ENCODE measurements at regions not wholly inside any gene's neighbourhood (a gene's known extent, or its start where the extent isn't known, plus 50 kb on each side); places are given as distances from the start of the nearest gene placed in this dataset.

DNA sequence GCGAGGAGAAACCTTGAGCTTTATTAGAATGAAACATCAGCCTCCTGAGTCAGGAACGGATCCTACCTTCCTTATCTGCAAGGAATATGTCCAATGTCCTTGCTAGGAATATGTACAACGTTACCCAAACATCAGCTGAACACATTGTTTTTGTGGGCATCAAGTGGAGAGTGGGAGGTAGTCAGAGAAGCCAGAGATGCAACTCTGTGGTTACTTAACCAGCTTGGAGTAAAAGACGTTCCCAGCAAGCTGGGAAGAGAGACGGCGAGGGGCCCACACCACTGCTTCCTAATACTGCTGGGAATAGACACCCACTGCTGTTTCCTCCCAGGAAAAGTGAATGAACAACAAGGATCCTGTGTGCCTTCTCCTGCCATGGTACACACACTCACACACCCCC, 64.3 kb downstream of the PABIR2 start:
- no peak for TF ChIP-seq POLR2AphosphoS5 (IDR thresholded peaks at IDR 0.05; ENCODE audit: low read depth, low read length)
- no peak for TF ChIP-seq FOXP2 (optimal IDR thresholded peaks at IDR 0.05; ENCODE audit: borderline replicate concordance, extremely low read depth, extremely low read length, insufficient read depth)
- TF ChIP-seq TAF1 (IDR thresholded peaks at IDR 0.05; ENCODE audit: borderline replicate concordance, insufficient read depth, low read length), result no peak
- TF ChIP-seq, protein P1, sequence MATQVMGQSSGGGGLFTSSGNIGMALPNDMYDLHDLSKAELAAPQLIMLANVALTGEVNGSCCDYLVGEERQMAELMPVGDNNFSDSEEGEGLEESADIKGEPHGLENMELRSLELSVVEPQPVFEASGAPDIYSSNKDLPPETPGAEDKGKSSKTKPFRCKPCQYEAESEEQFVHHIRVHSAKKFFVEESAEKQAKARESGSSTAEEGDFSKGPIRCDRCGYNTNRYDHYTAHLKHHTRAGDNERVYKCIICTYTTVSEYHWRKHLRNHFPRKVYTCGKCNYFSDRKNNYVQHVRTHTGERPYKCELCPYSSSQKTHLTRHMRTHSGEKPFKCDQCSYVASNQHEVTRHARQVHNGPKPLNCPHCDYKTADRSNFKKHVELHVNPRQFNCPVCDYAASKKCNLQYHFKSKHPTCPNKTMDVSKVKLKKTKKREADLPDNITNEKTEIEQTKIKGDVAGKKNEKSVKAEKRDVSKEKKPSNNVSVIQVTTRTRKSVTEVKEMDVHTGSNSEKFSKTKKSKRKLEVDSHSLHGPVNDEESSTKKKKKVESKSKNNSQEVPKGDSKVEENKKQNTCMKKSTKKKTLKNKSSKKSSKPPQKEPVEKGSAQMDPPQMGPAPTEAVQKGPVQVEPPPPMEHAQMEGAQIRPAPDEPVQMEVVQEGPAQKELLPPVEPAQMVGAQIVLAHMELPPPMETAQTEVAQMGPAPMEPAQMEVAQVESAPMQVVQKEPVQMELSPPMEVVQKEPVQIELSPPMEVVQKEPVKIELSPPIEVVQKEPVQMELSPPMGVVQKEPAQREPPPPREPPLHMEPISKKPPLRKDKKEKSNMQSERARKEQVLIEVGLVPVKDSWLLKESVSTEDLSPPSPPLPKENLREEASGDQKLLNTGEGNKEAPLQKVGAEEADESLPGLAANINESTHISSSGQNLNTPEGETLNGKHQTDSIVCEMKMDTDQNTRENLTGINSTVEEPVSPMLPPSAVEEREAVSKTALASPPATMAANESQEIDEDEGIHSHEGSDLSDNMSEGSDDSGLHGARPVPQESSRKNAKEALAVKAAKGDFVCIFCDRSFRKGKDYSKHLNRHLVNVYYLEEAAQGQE (IDR thresholded peaks at IDR 0.05; ENCODE audit: insufficient read depth in 1 of 2, low read depth in 2 of 2, low read length in 2 of 2), result no peak
- no peak for TF ChIP-seq SIN3A (IDR thresholded peaks at IDR 0.05; ENCODE audit: borderline replicate concordance, insufficient read depth, low read length)

- TF ChIP-seq TAF1 (IDR thresholded peaks at IDR 0.05; ENCODE audit: borderline replicate concordance, insufficient read depth, low read length) (no peak), SIN3A (IDR thresholded peaks at IDR 0.05; ENCODE audit: borderline replicate concordance, insufficient read depth, low read length) (no peak), POLR2AphosphoS5 (IDR thresholded peaks at IDR 0.05; ENCODE audit: low read depth, low read length) (no peak), FOXP2 (optimal IDR thresholded peaks at IDR 0.05; ENCODE audit: borderline replicate concordance, extremely low read depth, extremely low read length, insufficient read depth) (no peak)
- TF ChIP-seq, protein P1 (IDR thresholded peaks at IDR 0.05; ENCODE audit: insufficient read depth in 1 of 2, low read depth in 2 of 2, low read length in 2 of 2), result no peak
Observed at GRCh38 chrX:134732152-134732551, 64.9 kb downstream of the PABIR2 start.

GRCh38 chrX:134727363-134727762, 69.1 kb upstream of the PLAC1 start:
- TF ChIP-seq SIN3A (IDR thresholded peaks at IDR 0.05; ENCODE audit: borderline replicate concordance, insufficient read depth, low read length), result no peak
- no peak for TF ChIP-seq POLR2AphosphoS5 (IDR thresholded peaks at IDR 0.05; ENCODE audit: low read depth, low read length)
- TF ChIP-seq FOXP2 (optimal IDR thresholded peaks at IDR 0.05; ENCODE audit: borderline replicate concordance, extremely low read depth, extremely low read length, insufficient read depth), result no peak
- no peak for TF ChIP-seq TAF1 (IDR thresholded peaks at IDR 0.05; ENCODE audit: borderline replicate concordance, insufficient read depth, low read length)
- TF ChIP-seq, protein P1 (IDR thresholded peaks at IDR 0.05; ENCODE audit: insufficient read depth in 1 of 2, low read depth in 2 of 2, low read length in 2 of 2), result no peak

- TF ChIP-seq SIN3A (IDR thresholded peaks at IDR 0.05; ENCODE audit: borderline replicate concordance, insufficient read depth, low read length), result no peak
- TF ChIP-seq, protein P1 (IDR thresholded peaks at IDR 0.05; ENCODE audit: insufficient read depth in 1 of 2, low read depth in 2 of 2, low read length in 2 of 2), result no peak
- TF ChIP-seq POLR2AphosphoS5 (IDR thresholded peaks at IDR 0.05; ENCODE audit: low read depth, low read length), result no peak
- no peak for TF ChIP-seq TAF1 (IDR thresholded peaks at IDR 0.05; ENCODE audit: borderline replicate concordance, insufficient read depth, low read length)
- TF ChIP-seq FOXP2 (optimal IDR thresholded peaks at IDR 0.05; ENCODE audit: borderline replicate concordance, extremely low read depth, extremely low read length, insufficient read depth), result no peak
Observed at GRCh38 chrX:134725103-134725690, 66.9 kb upstream of the PLAC1 start.

All from PFSK-1 (cell line).